IPS DF 4.7 (cell line): ENCODE measurements at regions not wholly inside any gene's neighbourhood (a gene's known extent, or its start where the extent isn't known, plus 50 kb on each side); places are given as distances from the start of the nearest gene placed in this dataset.
A peak's percentile ranks its signal among the peaks of the same experiment; 100 is the strongest.

Experiments
- DNase-seq: peaks from one replicate; pipeline ENCODE4 v3.0.0-alpha.2; 2013; ENCODE audit warnings: low spot score; ENCODE audit errors: extremely low read depth

- no peak for DNase-seq
Observed at GRCh38 chr7:4612237-4612636, 69.9 kb upstream of the FOXK1 start.

DNA sequence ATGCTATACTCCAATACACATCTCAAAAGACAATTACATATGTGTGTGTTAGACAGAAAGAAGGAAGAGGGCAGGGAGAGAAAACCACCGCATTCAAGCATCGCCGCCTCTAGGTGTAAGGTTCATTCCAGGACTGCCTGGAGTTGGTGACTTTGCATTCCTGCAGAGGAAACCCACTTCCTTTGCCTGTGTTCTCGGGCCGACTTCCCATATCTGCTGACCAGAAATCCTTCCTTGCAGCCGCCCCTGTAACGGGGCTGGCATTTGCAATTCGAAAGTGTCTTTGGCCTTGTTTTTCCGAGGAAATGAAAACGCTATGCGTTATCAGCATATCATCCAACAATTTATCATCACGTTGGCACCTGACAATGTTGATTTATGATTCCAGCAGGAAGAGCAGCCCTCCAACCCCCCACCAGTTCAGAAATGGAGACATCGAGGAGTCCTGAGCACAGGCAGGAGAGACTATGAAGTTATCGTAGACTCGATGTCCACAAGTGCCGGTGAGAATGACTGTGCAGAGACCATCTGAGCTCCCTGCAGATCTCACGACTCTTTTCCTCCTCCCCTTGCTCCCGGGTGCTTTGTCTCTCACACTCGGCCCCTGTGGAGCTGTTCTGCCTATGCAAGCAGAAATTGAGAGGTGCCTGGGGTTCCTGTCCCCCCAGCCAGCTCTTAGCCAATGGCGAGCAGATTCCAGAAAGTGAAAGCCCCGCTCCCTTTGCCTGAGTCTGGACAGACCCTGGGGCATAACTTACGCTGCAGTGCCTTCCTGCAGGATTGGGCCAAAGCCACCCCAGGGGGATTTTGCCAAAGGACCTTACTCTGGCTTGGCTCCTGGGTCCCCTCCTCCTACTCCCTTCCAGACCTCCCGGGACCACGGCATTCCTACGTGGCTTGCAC is 68.9 kb upstream of the FOXK1 start:
- DNase-seq: no peak

GRCh38 chr7:4613846-4614548 is 68.1 kb upstream of the FOXK1 start:
- DNase-seq: no peak

DNA sequence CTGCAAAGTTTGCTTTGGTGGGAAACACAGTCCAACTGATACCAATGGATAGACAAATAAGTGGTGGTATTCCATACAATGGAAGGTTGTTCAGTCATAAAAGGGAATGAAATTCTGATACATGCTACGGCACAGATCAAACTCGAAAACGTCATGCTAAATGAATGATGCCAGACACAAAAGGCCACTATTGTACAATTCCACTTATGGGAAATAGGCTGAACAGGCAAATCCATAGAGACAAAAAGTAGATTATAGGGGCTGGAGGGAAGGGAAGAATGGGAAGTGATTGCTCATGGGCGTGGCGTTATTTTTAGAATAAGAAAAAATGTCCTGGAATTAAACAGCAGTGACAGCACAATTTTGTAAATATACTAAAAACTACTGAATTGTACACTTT is 66.0 kb upstream of the FOXK1 start:
- no peak for DNase-seq

DNA sequence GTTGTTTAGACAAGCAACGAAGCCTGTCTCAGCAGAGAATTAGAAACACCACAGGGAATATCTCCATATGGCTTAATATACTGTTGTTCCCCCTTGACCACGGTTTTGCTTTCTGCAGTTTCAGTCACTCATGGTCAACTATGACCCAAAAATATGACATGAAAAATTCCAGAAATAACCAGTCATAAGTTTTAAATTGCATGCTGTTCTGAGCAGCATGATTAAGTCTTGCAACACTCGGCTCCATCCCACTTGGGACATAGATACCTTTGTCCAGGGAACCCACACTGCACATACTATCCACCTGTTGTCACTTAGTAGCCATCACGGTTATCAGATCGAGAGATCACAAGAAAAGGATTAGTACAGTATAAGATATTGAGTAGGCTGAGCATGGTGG is 60.7 kb upstream of the FOXK1 start:
- DNase-seq: no peak

GRCh38 chr7:4626318-4626845 is 55.7 kb upstream of the FOXK1 start:
- DNase-seq: no peak

GRCh38 chr7:4629287-4629895 is 52.7 kb upstream of the FOXK1 start:
- no peak for DNase-seq

DNA sequence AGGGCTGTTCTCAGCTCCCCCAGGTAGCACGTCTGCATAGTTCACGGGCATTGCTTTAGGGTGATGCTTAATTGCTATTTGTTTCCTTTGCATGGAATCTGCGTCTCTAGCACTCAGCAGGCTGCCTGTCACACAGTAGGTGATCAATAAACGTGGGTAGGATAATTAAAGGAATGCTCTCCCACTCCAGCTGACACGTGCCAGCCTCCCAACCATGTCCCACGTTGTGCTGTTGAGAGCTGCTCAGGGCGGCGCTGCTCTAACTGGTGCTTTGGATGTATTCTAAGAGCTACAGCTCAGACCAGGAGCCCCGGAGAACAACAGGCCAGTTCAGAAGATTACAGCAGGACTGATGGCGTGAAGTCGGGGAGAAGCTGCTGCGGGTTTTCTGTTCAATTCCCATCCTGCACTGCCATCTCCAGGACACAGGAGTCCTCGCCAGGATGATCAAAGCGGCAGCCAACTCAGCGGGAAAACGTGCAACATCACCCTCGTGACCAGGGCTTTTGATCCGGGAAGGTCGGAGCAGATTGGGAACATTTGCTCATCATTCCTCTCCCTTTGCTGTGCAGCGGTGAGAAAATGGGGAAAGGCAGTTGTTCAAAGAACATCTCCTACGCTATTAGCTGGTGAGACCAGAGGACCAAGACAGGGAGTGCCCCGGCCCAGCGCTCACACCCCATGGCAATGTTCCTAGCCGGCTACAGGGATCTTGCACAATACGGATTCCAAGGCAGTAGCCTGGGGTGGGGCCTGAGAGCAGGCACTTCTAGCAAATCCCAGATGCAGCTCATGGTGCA is 50.5 kb upstream of the FOXK1 start:
- peak; percentile 53 for DNase-seq
